CD4-positive, alpha-beta T cell (primary cell): ENCODE measurements at regions not wholly inside any gene's neighbourhood (a gene's known extent, or its start where the extent isn't known, plus 50 kb on each side); places are given as distances from the start of the nearest gene placed in this dataset.

Experiments used
- ATAC-seq: fragments of 200-7000 bp; cut with Tn5 transposase; one replicate; pipeline ENCODE4 v1.10.0; 2022; ENCODE audit warnings: mild to moderate bottlenecking; ENCODE audit not compliant: poor library complexity
- CTCF ChIA-PET: fragments of 350-600 bp; sonication (Branson Sonifier 250); formaldehyde crosslinking; loops from one replicate; lab custom pipeline; 2021; ENCODE audit warnings: antibody characterized with exemption, inconsistent platforms; lab: Charles Lee
- POLR2A ChIA-PET: fragments of 350-600 bp; sonication (Branson Sonifier 250); formaldehyde crosslinking; loops from one replicate; lab custom pipeline; 2021; ENCODE audit warnings: antibody characterized with exemption, inconsistent platforms; lab: Charles Lee
- DNase-seq, 14 experiments: peaks; one replicate each; pipeline ENCODE4 v3.0.0-alpha.2; 2013 to 2020; ENCODE audit warnings: mixed read lengths in 2 of 14
- H3K27ac ChIP-seq, 2 donors: one replicate each; pipeline versions ENCODE4 v1.5.1 to v1.7.0; 2013; ENCODE audit warnings: low read length in 2 of 2, low read depth in 1 of 2, mild to moderate bottlenecking in 1 of 2
- H3K27me3 ChIP-seq, 2 experiments: 1 replicate in 1 of 2; 2 replicates in 1 of 2; pipeline versions ENCODE4 v1.6.1 to v1.7.0; 2013; ENCODE audit warnings: low read length in 2 of 2, control low read depth in 1 of 2, mild to moderate bottlenecking in 1 of 2, moderate library complexity in 1 of 2; ENCODE audit not compliant: insufficient read depth in 2 of 2, control insufficient read depth in 1 of 2
- H3K36me3 ChIP-seq: one replicate; pipeline ENCODE4 v1.6.1; 2013; ENCODE audit warnings: low read length, control low read depth; ENCODE audit not compliant: insufficient read depth
- H3K4me1 ChIP-seq: one replicate; pipeline ENCODE4 v1.6.1; 2013; ENCODE audit warnings: low read length, control low read depth; ENCODE audit not compliant: insufficient read depth
- H3K4me3 ChIP-seq: one replicate; pipeline ENCODE4 v1.5.1; 2013; ENCODE audit warnings: mild to moderate bottlenecking, low read length, moderate library complexity
- H3K9me3 ChIP-seq, 2 experiments: 1 replicate in 1 of 2; 2 replicates in 1 of 2; pipeline versions ENCODE4 v1.6.1 to v1.7.0; 2013; ENCODE audit warnings: low read length in 2 of 2, mild to moderate bottlenecking in 2 of 2, control low read depth in 1 of 2, moderate library complexity in 1 of 2; ENCODE audit not compliant: control insufficient read depth in 1 of 2, insufficient read depth in 1 of 2
- H3K27ac Mint-ChIP-seq: one replicate; pipeline ENCODE4 v1.8.0; 2020; ENCODE audit warnings: mixed read lengths
- H3K27me3 Mint-ChIP-seq: one replicate; pipeline ENCODE4 v1.8.0; 2021; ENCODE audit warnings: mixed read lengths
- H3K36me3 Mint-ChIP-seq: one replicate; pipeline ENCODE4 v1.8.0; 2021; ENCODE audit warnings: low read depth, mixed read lengths
- H3K4me1 Mint-ChIP-seq: one replicate; pipeline ENCODE4 v1.8.0; 2021; ENCODE audit warnings: low read depth, mixed read lengths
- H3K4me3 Mint-ChIP-seq: one replicate; pipeline ENCODE4 v1.8.0; 2020; ENCODE audit warnings: mild to moderate bottlenecking, mixed read lengths
- H3K9me3 Mint-ChIP-seq: one replicate; pipeline ENCODE4 v1.8.0; 2020; ENCODE audit warnings: mixed read lengths
- CTCF ChIP-seq: fragments of 200-600 bp; IDR thresholded peaks from one replicate; pipeline ENCODE4 v1.8.0; 2022; ENCODE audit warnings: antibody characterized with exemption, mild to moderate bottlenecking
- intact Hi-C, 2 experiments: fragments of 100-400 bp; cut with DNase I in 1 of 2; cut with micrococcal nuclease in 1 of 2; formaldehyde crosslinking; loops; one replicate each; pipeline versions ENCODE4 v1.15.1 to v1.9.0; 2023 to 2025; cut with DNase I, micrococcal nuclease

- Histone ChIP-seq H3K4me3 (no peak overlapping the region), H3K27me3 (no peaks in the 10 kb centered on the region), H3K9me3 (no peaks in the 10 kb centered on the region), H3K36me3 (no peaks in the 10 kb centered on the region), H3K4me1 (peaks cover 16% of the 10 kb centered on the region), H3K27ac (no peak overlapping the region)
- H3K27ac Mint-ChIP-seq: no peak overlapping the region
- ChIA-PET CTCF (no interaction called here), POLR2A (no interaction called here)
- peaks cover 46% of the 10 kb centered on the region for H3K4me1 Mint-ChIP-seq
- H3K4me3 Mint-ChIP-seq: no peak overlapping the region
- no peak for ATAC-seq
- no peak for TF ChIP-seq CTCF
- intact Hi-C loops: no loop called here
- H3K27me3 Mint-ChIP-seq: no peaks in the 10 kb centered on the region
- DNase-seq: no peak
- no peaks in the 10 kb centered on the region for H3K9me3 Mint-ChIP-seq
- H3K36me3 Mint-ChIP-seq: no peaks in the 10 kb centered on the region
Measured at GRCh38 chr4:152188801-152189200, 347.1 kb downstream of the FBXW7 start.

GRCh38 chr4:152187693-152188092, 348.2 kb downstream of the FBXW7 start:
- no peak overlapping the region for H3K27ac Mint-ChIP-seq
- intact Hi-C loops: no loop called here
- H3K27ac ChIP-seq: no peak overlapping the region
- no peaks in the 10 kb centered on the region for H3K36me3 Mint-ChIP-seq
- CTCF ChIA-PET: no interaction called here
- no peak overlapping the region for H3K4me3 Mint-ChIP-seq
- DNase-seq (no peak), ATAC-seq (no peak)
- no peaks in the 10 kb centered on the region for H3K27me3 ChIP-seq
- peaks cover 25% of the 10 kb centered on the region for H3K4me1 ChIP-seq
- POLR2A ChIA-PET: no interaction called here
- no peaks in the 10 kb centered on the region for H3K27me3 Mint-ChIP-seq
- no peak overlapping the region for H3K4me3 ChIP-seq
- peaks cover 55% of the 10 kb centered on the region for H3K4me1 Mint-ChIP-seq
- no peaks in the 10 kb centered on the region for H3K9me3 ChIP-seq
- no peaks in the 10 kb centered on the region for H3K36me3 ChIP-seq
- no peak for TF ChIP-seq CTCF
- H3K9me3 Mint-ChIP-seq: no peaks in the 10 kb centered on the region

- ATAC-seq (no peak), DNase-seq (no peak)
- H3K36me3 ChIP-seq: no peaks in the 10 kb centered on the region
- intact Hi-C loops: no loop called here
- TF ChIP-seq CTCF: no peak
- H3K4me3 ChIP-seq: no peak overlapping the region
- ChIA-PET CTCF (no interaction called here), POLR2A (interaction anchor here (0.6 to 1.2 kb wide), 2 partner anchors 83 to 85 kb away, joined by 3 to 6 read pairs; no protein-coding TSS in a partner anchor)
- H3K27me3 ChIP-seq: no peaks in the 10 kb centered on the region
- no peaks in the 10 kb centered on the region for H3K36me3 Mint-ChIP-seq
- H3K9me3 ChIP-seq: no peaks in the 10 kb centered on the region
- no peak overlapping the region for H3K27ac Mint-ChIP-seq
- H3K4me3 Mint-ChIP-seq: no peak overlapping the region
- no peaks in the 10 kb centered on the region for H3K27me3 Mint-ChIP-seq
- H3K9me3 Mint-ChIP-seq: no peaks in the 10 kb centered on the region
- peaks cover 57% of the 10 kb centered on the region for H3K4me1 Mint-ChIP-seq
- peaks cover 28% of the 10 kb centered on the region for H3K4me1 ChIP-seq
- no peak overlapping the region for H3K27ac ChIP-seq
Measured at GRCh38 chr4:152185786-152186550, 349.9 kb downstream of the FBXW7 start.
